GM18507 (cell line): ENCODE measurements at regions not wholly inside any gene's neighbourhood (a gene's known extent, or its start where the extent isn't known, plus 50 kb on each side); places are given as distances from the start of the nearest gene placed in this dataset.

Experiments
- DNase-seq: peaks from one replicate; pipeline ENCODE4 v3.0.0; 2011; ENCODE audit warnings: low read depth; ENCODE audit not compliant: insufficient read length; ENCODE audit errors: extremely low spot score
- FAIRE-seq: peaks from 2 replicates; lab custom pipeline; 2011; peaks lifted over from hg19 to GRCh38; lab: Jason Lieb, UNC

DNA sequence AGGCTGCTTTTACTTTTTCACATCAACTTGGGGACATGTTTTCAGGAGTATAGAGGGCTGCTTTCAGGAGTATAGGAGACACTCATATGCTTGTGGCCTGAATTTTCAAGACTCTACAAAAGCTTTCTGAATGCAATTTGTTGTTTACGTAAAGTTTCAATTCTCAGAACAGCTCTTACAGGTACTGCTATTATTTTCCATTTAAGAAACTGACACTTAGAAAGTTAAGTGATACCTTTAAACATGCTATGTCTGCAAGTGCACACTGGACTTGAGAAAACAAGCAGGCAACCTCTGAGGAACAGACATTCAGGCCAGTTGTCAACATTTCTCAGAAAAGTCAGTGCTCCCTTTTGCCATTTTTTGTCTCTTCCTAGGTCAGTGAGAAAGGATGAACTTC, 70.0 kb upstream of the PHYHIPL start:
- DNase-seq = no peak
- no peak for FAIRE-seq

DNA sequence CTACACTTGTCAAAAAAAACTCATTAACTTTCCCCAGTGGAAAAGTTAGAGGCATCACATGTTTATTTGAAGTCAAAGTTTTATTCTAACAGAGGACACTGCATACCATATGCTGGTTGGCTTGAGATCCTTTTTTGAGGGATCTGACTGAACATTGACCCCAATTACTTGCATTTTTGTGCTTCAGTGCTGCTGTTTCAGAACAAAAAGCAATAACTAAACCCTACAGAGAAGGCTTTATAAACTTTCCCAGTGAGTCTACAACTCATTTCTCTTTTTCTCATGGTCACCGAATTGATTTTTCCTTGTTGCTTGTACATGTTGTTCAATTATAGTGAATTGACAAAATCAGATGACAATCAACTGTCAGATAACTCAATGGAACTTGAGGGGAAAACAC, 69.3 kb upstream of the PHYHIPL start:
- FAIRE-seq = peak; percentile 9

DNA sequence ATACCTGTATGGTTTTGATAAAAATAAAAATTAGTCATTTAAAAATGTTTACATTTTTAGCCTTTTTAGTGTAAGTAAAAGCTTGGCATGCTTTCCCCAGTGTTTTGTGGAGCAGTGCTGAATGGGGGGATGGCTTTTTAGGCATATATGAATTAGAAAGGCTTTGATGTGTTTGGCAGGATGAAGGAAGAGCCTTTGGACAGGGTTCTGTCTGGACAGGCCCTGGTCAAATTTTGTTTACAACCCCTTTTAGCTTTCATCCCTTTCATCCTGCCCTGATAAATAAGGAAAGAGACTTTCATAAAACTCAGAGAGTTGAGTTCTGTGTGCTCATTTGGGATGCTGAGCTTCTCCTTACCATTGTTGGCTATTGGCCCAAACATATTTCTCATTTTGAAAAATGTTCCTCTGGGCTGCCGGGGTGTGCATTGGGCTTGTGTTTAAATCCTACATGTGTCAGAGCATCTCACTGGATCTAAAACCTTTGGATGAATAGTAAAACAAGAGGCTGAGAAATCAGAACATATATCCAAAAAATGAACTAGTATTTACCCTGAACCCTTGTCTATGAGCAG, 68.1 kb upstream of the PHYHIPL start:
- FAIRE-seq (no peak), DNase-seq (no peak)

More for the DNA sequence above, 69.3 kb upstream of the PHYHIPL start:
- no peak for DNase-seq

DNA sequence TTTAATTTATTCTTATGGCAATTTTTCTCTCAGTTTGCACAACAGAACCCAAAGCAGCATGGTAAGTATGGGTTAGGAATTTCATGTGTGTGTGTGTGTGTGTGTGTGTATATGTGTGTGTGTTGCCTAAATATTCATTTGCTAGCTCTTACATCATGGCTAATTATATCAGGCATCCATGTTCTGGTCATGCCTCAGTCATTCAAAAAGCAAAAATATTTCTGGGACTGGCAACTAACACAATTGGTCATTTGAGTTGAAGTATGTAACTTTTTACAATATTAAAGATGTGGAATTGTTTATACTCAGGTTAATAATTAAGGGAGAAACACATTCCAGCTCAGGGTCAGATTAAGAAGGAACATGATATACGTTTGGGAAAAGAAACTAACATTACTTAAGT, 67.6 kb upstream of the PHYHIPL start:
- FAIRE-seq = no peak

DNA sequence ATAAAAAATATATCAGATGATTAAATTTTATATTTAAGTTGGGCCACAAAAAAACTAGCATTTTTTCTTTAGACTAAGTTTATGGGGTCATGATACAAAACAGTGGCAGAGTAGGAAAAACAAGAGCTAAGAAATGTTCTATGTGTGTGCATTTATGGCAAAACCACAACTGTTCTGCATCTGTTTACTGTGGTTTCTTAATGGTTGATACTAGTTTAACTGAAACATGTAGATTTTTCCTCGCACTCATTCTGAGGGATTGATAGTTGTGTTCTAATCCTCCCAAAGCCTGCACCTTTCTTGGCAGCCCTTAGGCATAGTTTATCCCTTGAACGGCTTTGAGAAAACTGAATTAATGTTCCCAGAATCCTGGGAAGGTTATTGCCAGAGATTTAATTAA, 66.6 kb upstream of the PHYHIPL start:
- no peak for DNase-seq
- no peak for FAIRE-seq

More for the DNA sequence above, 67.6 kb upstream of the PHYHIPL start:
- DNase-seq = no peak

DNA sequence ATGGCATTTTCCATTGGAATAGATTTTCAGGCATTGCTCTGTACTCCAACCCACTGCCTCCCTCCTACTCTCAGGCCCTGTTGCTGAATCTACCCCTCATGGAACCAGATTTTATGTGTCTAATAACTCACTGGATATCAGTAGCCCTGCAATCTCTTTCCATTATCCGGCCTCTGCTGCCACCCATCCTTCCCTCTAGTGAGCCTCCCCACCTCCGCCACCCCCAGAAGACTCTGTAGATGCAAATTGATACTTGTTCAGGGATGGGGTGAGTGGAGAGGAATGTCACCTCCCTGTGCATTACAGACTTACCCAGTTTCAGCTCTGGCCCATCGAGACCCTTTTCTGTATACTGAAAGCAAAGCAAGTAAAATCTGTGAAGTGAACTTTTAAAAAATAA, 52.3 kb upstream of the PHYHIPL start:
- DNase-seq (no peak), FAIRE-seq (no peak)

DNA sequence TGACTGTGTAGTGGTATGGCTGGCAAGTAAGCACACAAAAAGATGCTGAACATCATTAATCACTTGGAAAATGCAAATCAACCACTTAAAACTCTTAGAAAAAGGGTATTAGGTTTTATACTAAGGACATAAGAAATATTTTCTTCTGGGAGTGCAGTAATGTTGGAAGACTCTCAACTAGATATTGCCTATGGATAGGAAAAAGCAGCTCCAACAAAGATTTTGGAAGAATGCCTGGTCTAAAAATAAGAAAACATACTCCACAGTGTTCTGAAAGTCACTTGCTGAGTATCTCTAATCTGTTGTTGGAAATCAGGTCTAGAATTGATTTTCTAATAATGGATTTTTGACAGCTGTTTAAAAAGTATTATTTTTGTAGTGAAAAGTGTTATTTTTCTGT, 50.8 kb upstream of the PHYHIPL start:
- no peak for FAIRE-seq
- DNase-seq = no peak

DNA sequence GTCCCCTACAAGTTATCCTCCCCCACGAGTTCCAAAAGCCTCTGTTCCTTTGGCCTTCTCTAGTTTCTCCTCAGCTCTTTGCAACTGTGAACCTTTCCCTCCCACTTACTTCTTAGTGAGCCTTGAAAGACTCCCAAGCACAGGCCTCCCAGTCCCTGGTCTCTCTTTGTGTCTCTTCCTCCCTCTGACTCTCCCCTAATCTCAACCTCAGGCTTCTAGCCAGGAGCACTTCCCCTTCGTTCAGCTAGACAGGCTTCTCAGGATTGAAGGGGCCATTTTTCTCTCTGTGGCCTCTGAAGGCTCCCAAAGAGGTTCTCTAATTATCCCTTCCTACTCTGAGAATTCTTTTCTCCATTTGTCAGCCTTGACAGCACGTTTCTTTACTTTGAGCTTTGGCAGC, 50.2 kb upstream of the PHYHIPL start:
- FAIRE-seq = no peak

More for the DNA sequence above, 50.2 kb upstream of the PHYHIPL start:
- DNase-seq = no peak
